K562 (cell line): ENCODE measurements at regions not wholly inside any gene's neighbourhood (a gene's known extent, or its start where the extent isn't known, plus 50 kb on each side); places are given as distances from the start of the nearest gene placed in this dataset.

Experiments used
- ATAC-seq: fragments of 200-7000 bp; cut with Tn5 transposase; 3 replicates; pipeline ENCODE4 v1.9.1; 2020; ENCODE audit warnings: moderate library complexity
- BruUV-seq: library from RNA; stranded (reverse); fragments of 400-500 nt; replicated peaks from 2 replicates; lab custom pipeline; 2021; lab: Mats Ljungman, UMichigan
- CTCF ChIA-PET: fragments of 300-600 bp; formaldehyde crosslinking; extraction: SDS; loops from one replicate; lab custom pipeline; 2021; ENCODE audit warnings: low intra/inter-chr PET ratio; lab: Yijun Ruan, JAX
- POLR2A ChIA-PET: fragments of 300-600, 350-650 bp; sonication (Branson Sonifier 250); formaldehyde crosslinking; extraction: SDS; loops from one replicate; lab custom pipeline; 2021; ENCODE audit warnings: antibody characterized with exemption, inconsistent platforms; lab: Yijun Ruan, JAX
- DNase-seq, 4 experiments: peaks; one replicate each; pipeline versions ENCODE4 v3.0.0 to v3.0.0-alpha.2; 2011 to 2018; ENCODE audit warnings: low spot score in 3 of 4, mixed read lengths in 3 of 4; ENCODE audit errors: extremely low read depth in 1 of 4
- FAIRE-seq: peaks from 2 replicates; lab custom pipeline; 2011; peaks lifted over from hg19 to GRCh38; lab: Jason Lieb, UNC
- H2AFZ ChIP-seq: 2 replicates; pipeline ENCODE4 v1.6.0; 2011; ENCODE audit warnings: low read depth, low read length, control low read depth, inconsistent platforms
- H3K27ac ChIP-seq: fragments of 200-600 bp; 3 replicates; pipeline ENCODE4 v1.8.0; 2011; ENCODE audit warnings: low read depth, mild to moderate bottlenecking, control low read depth, inconsistent platforms, low read length, moderate library complexity, mixed read lengths; ENCODE audit errors: extremely low read depth
- H3K27me3 ChIP-seq, 2 experiments: fragments of 300-600 bp in 1 of 2; 2 replicates in 1 of 2; 3 replicates in 1 of 2; pipeline versions ENCODE4 v1.6.0 to v1.8.0; 2011; ENCODE audit warnings: inconsistent platforms in 2 of 2, low read length in 2 of 2, mild to moderate bottlenecking in 1 of 2, mixed read lengths in 1 of 2, moderate library complexity in 1 of 2; ENCODE audit not compliant: control insufficient read depth in 2 of 2, insufficient read depth in 2 of 2
- H3K36me3 ChIP-seq: fragments of 300-600 bp; 3 replicates; pipeline ENCODE4 v1.8.0; 2011; ENCODE audit warnings: mild to moderate bottlenecking, low read length, inconsistent platforms; ENCODE audit not compliant: control insufficient read depth, insufficient read depth
- H3K4me1 ChIP-seq, 2 experiments: fragments of 200-600 bp in 1 of 2; replicated peaks in 1 of 2; 2 replicates in 1 of 2; 3 replicates in 1 of 2; pipeline versions ENCODE4 v1.5.1 to v1.8.0; 2011; ENCODE audit warnings: inconsistent platforms in 2 of 2, low read length in 2 of 2, mild to moderate bottlenecking in 1 of 2, mixed read lengths in 1 of 2, moderate library complexity in 1 of 2; ENCODE audit not compliant: control insufficient read depth in 2 of 2, insufficient read depth in 2 of 2
- H3K4me2 ChIP-seq: 2 replicates; pipeline ENCODE4 v1.6.1; 2011; ENCODE audit warnings: low read length, control low read depth, inconsistent platforms, mixed read lengths; ENCODE audit not compliant: insufficient read depth
- H3K4me3 ChIP-seq: fragments of 200-600 bp; sonication (generic), shearing (Covaris generic); 2 replicates; pipeline ENCODE4 v1.5.1; 2016; ENCODE audit warnings: control low read depth, inconsistent platforms
- H3K79me2 ChIP-seq: fragments of 200-600 bp; 3 replicates; pipeline ENCODE4 v1.8.0; 2011; ENCODE audit warnings: low read length, inconsistent platforms; ENCODE audit not compliant: control insufficient read depth, insufficient read depth
- H3K9ac ChIP-seq, 2 experiments: 2 replicates each; pipeline versions ENCODE4 v1.6.0 to v1.6.1; 2011; ENCODE audit warnings: low read depth in 2 of 2, low read length in 2 of 2, control low read depth in 1 of 2, inconsistent platforms in 1 of 2, mild to moderate bottlenecking in 1 of 2, mixed read lengths in 1 of 2; ENCODE audit not compliant: insufficient read depth in 1 of 2
- H3K9me1 ChIP-seq: one replicate; pipeline ENCODE4 v1.6.0; 2011; ENCODE audit warnings: inconsistent platforms, mild to moderate bottlenecking, low read length, moderate library complexity; ENCODE audit not compliant: control insufficient read depth, insufficient read depth
- H3K9me3 ChIP-seq: replicated peaks from 2 replicates; pipeline ENCODE4 v1.5.1; 2011; ENCODE audit warnings: low read depth, low read length, inconsistent platforms; ENCODE audit not compliant: control insufficient read depth, insufficient read depth
- H4K20me1 ChIP-seq: replicated peaks from 2 replicates; pipeline ENCODE4 v1.6.1; 2011; ENCODE audit warnings: low read length, inconsistent platforms, mixed read lengths; ENCODE audit not compliant: control insufficient read depth, insufficient read depth
- C11orf30 ChIP-seq: fragments of 450-650 bp; IDR thresholded peaks from 2 replicates; pipeline ENCODE4 v1.6.1; 2016; ENCODE audit warnings: low read depth, mild to moderate bottlenecking
- DACH1 ChIP-seq: fragments of 450-650 bp; IDR thresholded peaks from 2 replicates; pipeline ENCODE4 v1.6.1; 2018; ENCODE audit not compliant: partially characterized antibody
- ESRRB ChIP-seq: fragments of 250-450 bp; sonication (Bioruptor Pico); IDR thresholded peaks from 2 replicates; pipeline ENCODE4 v1.5.0; 2020; ENCODE audit warnings: mild to moderate bottlenecking, moderate library complexity, borderline replicate concordance
- MAFF ChIP-seq: IDR thresholded peaks from 2 replicates; pipeline ENCODE4 v1.6.1; 2012; ENCODE audit warnings: low read length, improper control_type of control experiment
- MAFG ChIP-seq: fragments of 450-650 bp; conservative IDR thresholded peaks from 2 replicates; pipeline ENCODE4 v1.6.1; 2016; ENCODE audit warnings: missing genetic modification characterization, missing compliant biosample characterization
- MAFK ChIP-seq: IDR thresholded peaks from 2 replicates; pipeline ENCODE4 v1.6.1; 2011; ENCODE audit warnings: low read length, improper control_type of control experiment
- NFXL1 ChIP-seq: fragments of 450-650 bp; formaldehyde crosslinking; IDR thresholded peaks from 2 replicates; pipeline ENCODE4 v1.4.0; 2021; ENCODE audit warnings: mild to moderate bottlenecking
- ZNF316 ChIP-seq: fragments of 450-650 bp; IDR thresholded peaks from 2 replicates; pipeline ENCODE4 v1.6.1; 2016
- ZNF644 ChIP-seq: fragments of 200-800 bp; sonication (Bioruptor generic); IDR thresholded peaks from 2 replicates; pipeline ENCODE4 v1.6.1; 2016; ENCODE audit warnings: low read depth, missing genetic modification characterization, missing compliant biosample characterization
- WGBS: fragments of 100-300 bp; shearing (Covaris generic); methylation state at CpG from one replicate; pipeline ENCODE4 v1.1.6; 2016; ENCODE audit warnings: low coverage, mixed read lengths; ENCODE audit not compliant: insufficient coverage; ENCODE audit errors: missing lambda C conversion rate; 5-methylcytosine and 5-hydroxymethylcytosine counted together
- in situ Hi-C: fragments of 300-500 bp; cut with MboI; formaldehyde crosslinking; loops from 4 replicates; pipeline ENCODE4 v1.15.0; 2018; ENCODE audit warnings: inconsistent platforms, mixed read lengths
- intact Hi-C: fragments of 100-400 bp; cut with micrococcal nuclease; formaldehyde crosslinking; loops from 2 replicates; pipeline ENCODE4 v1.14.2; 2022
- TF ChIP-seq, protein P1 (sequence below): fragments of 250-450 bp; sonication (Bioruptor Pico); IDR thresholded peaks from 2 replicates; pipeline ENCODE4 v1.8.0; 2022; ENCODE audit warnings: inconsistent platforms, mild to moderate bottlenecking, moderate library complexity, borderline replicate concordance

DNA sequence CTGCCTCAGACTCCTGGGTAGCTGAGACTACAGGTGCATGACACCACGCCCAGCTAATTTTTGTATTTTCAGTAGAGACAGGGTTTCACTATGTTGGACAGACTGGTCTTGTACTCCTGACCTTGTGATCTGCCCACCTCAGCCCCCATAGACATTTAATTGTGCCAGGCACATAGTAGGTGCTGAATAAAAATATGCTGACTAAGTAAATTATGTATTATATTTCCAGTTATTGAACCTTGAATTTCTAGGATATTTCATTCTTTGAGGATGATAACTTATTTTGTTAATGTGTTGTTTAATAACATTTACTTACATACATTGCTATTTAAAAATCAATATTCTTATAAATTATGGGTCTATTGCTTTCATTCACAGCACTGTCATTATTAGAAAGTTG, 190.4 kb upstream of the LRRTM4 start:
- Histone ChIP-seq H3K9me3 (no peaks in the 10 kb centered on the region), H3K4me3 (no peak overlapping the region), H3K4me1 (no peaks in the 10 kb centered on the region), H3K79me2 (no peaks in the 10 kb centered on the region), H3K9ac (no peak overlapping the region), H3K36me3 (no peaks in the 10 kb centered on the region), H3K27ac (no peak overlapping the region), H3K9me1 (no peaks in the 10 kb centered on the region), H3K4me2 (no peak overlapping the region), H2AFZ (no peak overlapping the region), H4K20me1 (no peaks in the 10 kb centered on the region), H3K27me3 (no peaks in the 10 kb centered on the region)
- ATAC-seq (no peak), DNase-seq (no peak), FAIRE-seq (no peak)
- no TSS peak for BruUV-seq
- 0% methylated on average over 1 of the region's 1 CpG for WGBS
- TF ChIP-seq ZNF316 (peak; percentile 82), MAFK (peak; percentile 90), MAFG (tag) (peak; percentile 62), C11orf30 (peak; percentile 63; the same call in 1 of the 2 replicates), ESRRB (CRISPR knock-in tag) (no peak), DACH1 (no peak), MAFF (peak; percentile 85), ZNF644 (no peak), NFXL1 (CRISPR knock-in tag) (no peak)
- TF ChIP-seq, protein P1, sequence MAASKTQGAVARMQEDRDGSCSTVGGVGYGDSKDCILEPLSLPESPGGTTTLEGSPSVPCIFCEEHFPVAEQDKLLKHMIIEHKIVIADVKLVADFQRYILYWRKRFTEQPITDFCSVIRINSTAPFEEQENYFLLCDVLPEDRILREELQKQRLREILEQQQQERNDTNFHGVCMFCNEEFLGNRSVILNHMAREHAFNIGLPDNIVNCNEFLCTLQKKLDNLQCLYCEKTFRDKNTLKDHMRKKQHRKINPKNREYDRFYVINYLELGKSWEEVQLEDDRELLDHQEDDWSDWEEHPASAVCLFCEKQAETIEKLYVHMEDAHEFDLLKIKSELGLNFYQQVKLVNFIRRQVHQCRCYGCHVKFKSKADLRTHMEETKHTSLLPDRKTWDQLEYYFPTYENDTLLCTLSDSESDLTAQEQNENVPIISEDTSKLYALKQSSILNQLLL (CRISPR knock-in tag): no peak
- intact Hi-C loops (no loop called here), in situ Hi-C loops (no loop called here)
- POLR2A ChIA-PET: no interaction called here
- CTCF ChIA-PET: no interaction called here
